C4-2B (cell line): ENCODE measurements at regions not wholly inside any gene's neighbourhood (a gene's known extent, or its start where the extent isn't known, plus 50 kb on each side); places are given as distances from the start of the nearest gene placed in this dataset.
A peak's percentile ranks its signal among the peaks of the same experiment; 100 is the strongest.

Source experiments
- CTCF ChIP-seq: fragments of 450-650 bp; conservative IDR thresholded peaks from 2 replicates; pipeline ENCODE4 v1.5.1; 2017; ENCODE audit warnings: mild to moderate bottlenecking
- ZFX ChIP-seq: fragments of 450-650 bp; IDR thresholded peaks from 2 replicates; pipeline ENCODE4 v1.6.1; 2017

- TF ChIP-seq CTCF: peak; percentile 81
- TF ChIP-seq ZFX: no peak
Measured at GRCh38 chr9:118170032-118170955, 466.1 kb downstream of the TLR4 start.
